HG02678 (cell line): ENCODE measurements at regions not wholly inside any gene's neighbourhood (a gene's known extent, or its start where the extent isn't known, plus 50 kb on each side); places are given as distances from the start of the nearest gene placed in this dataset.
"Not testable (repeated sequence)": the region's sequence is repeated elsewhere in the genome, so short reads cannot be mapped to it uniquely, and the experiment has no call there.

Source experiments
- ATAC-seq: cut with Tn5 transposase; IDR thresholded peaks from one replicate; pipeline ENCODE4 v1.9.1; 2021; ENCODE audit warnings: mild to moderate bottlenecking, moderate library complexity; ENCODE audit not compliant: unreplicated experiment

GRCh38 chr13:69283301-69283700 lies 824.3 kb upstream of the ATXN8OS start:
- ATAC-seq = no peak

DNA sequence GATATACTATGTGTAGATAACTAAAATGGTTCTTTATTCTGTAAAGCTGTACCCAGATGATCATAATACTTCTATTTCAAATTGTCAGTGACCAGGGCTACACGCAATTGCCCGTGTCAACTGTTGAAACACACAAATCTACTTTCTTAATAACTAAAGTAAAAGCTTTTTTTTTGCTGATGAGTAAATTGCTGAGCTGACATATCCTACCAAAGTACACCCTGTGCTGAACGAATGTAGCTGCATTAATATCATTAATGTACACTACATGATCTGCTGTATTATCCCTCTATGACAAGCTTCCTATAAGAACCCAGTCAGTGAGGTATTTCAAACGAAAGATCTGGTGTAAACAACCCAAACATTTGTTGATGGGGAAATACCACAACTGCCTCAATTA lies 827.2 kb upstream of the ATXN8OS start:
- no peak for ATAC-seq

DNA sequence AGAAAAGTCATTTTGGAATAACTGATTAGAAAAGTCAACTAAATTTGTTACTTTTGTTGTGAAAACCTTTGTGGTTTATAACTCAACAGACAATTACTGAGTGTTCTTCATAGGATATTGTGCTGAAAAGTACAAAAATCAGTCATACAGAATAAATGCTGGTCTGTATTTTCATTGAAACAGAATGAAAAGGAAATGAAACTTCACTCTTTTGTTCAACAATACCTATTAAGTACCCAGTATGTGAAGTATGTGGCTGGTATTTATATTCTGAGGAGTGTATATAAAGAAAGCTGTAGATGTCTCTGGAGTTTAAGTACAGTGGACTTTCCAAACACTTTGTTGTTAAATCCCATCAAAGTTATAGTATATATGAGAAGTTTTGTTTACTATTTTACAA lies 828.4 kb upstream of the ATXN8OS start:
- no peak for ATAC-seq

DNA sequence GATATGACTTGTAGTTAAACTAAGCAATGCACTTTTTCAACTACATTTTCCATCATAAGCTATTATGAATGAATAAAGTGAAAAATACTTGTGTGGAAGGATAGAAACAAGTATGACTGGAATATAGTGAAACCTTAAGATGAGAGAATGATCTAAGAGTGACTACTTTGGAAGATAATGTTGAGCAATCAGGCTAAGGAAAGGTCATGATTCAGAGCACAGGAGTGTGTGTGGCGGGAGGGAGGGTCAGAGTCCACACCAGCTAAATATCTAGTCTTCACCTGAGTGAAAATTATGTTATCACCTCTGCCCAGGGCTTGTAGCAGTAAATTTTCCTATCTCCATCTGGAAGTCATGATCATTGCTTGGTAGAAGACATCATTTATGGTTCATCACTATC lies 833.4 kb upstream of the ATXN8OS start:
- no peak for ATAC-seq

GRCh38 chr13:69264362-69265334 lies 843.0 kb upstream of the ATXN8OS start:
- ATAC-seq = no peak

- ATAC-seq = no peak
These were observed 864.3 kb upstream of the ATXN8OS start for GRCh38 chr13:69243366-69243765.

- ATAC-seq = no peak
These were observed 873.5 kb upstream of the ATXN8OS start for GRCh38 chr13:69234171-69234570.

GRCh38 chr13:69226427-69226826 lies 881.2 kb upstream of the ATXN8OS start:
- no peak for ATAC-seq

DNA sequence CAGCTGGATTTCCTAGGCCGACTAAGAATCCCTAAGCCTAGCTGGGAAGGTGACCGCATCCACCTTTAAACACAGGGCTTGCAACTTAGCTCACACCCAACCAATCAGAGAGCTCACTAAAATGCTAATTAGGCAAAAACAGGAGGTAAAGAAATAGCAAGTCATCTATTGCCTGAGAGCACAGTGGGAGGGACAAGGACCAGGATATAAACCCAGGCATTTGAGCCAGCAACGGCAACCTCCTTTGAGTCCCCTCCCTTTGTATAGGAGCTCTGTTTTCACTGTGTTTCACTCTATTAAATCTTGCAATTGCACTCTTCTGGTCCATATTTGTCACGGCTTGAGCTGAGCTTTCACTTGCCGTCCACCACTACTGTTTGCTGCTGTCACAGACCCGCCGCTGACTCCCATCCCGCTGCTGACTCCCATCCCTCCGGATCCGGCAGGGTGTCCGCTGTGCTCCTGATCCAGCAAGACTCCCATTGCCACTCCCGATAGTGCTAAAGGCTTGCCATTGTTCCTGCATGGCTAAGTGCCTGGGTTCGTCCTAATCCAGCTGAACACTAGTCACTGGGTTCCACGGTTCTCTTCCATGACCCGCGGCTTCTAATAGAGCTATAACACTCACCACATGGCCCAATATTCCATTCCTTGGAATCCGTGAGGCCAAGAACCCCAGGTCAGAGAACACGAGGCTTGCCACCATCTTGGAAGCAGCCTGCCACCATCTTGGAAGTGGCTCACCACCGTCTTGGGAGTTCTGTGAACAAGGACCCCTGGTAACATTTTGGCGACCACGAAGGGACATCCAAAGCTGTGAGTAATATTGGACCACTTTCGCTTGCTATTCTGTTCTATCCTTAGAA lies 885.8 kb upstream of the ATXN8OS start:
- not testable (repeated sequence) for ATAC-seq

- no peak for ATAC-seq
These were observed 894.2 kb upstream of the ATXN8OS start for GRCh38 chr13:69213396-69213795.

- no peak for ATAC-seq
These were observed 903.0 kb upstream of the ATXN8OS start for GRCh38 chr13:69204620-69205019.

DNA sequence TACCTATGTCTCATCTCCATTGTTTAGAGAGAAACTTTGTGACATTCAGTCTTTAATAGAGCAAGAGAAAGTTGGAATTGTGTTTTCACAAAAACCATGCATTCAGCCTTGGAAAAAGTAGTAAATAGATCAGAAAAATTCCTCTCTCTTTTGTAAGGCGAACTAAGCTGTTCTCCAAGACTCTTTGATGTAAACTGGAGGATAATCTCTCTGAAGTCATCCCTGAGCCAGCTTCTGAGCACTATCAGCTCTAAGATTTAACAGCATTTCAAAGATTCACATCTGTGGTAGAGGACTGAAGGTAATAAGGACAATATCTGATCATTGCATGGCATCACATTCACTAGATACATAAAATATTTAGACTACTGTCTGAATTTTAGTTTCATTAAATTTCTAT lies 904.6 kb upstream of the ATXN8OS start:
- no peak for ATAC-seq

DNA sequence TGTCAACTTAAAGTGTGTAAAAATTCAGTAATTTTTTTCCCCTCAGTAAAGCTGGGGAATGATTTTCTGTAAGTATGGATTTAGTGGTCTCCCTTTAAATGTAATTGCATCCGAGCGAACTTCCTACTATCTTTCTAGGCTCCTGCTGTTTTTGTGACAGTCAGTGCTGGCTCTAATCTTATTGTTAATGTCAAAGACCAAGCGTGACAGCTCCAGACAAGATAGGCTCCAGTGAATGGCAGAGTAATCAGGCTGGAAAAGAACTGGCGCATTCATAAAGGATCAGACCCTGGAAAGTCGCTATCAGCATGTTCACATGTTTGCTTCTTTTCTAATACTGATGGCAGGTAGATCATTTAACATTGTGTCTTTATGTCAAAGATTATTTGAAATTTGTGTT lies 908.0 kb upstream of the ATXN8OS start:
- no peak for ATAC-seq

- ATAC-seq = no peak
These were observed 908.9 kb upstream of the ATXN8OS start for GRCh38 chr13:69198706-69199105.

DNA sequence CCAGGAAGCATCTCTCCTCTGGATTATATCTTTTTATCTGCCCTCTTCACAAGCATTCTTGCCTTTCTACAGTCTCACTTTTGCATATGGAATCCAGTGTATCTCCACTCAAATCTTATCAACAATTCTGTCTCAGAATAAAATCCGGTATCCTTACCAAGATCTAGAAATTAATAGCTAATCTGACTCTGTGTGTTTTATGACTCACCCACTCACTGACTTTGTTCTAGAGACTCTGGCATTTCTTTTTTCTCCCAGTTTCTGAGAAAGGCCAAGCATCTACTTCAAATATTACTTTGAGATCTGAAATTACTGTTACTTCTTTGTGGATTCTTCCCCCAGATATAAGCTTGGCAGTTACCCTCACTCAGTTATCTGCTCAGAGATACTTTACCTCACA lies 913.5 kb upstream of the ATXN8OS start:
- no peak for ATAC-seq

DNA sequence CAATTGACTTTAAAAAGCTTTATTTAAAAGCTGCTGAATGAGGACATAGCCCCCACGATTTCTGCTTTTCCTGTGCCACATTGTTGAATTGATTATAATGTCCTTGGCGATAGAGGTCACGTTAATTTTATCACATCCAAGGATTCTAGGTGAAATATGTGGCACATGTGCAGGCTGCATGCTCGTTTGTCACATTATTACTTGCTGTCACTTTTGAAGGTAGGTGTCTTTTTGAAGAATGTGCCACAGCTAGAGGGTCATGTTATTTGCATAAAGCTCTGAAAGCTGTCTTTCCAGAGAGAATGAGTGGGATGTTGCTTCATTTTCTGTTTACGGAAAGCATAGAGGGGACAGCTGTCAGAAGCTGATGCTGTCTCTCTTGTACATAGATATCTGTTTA lies 927.6 kb upstream of the ATXN8OS start:
- no peak for ATAC-seq

DNA sequence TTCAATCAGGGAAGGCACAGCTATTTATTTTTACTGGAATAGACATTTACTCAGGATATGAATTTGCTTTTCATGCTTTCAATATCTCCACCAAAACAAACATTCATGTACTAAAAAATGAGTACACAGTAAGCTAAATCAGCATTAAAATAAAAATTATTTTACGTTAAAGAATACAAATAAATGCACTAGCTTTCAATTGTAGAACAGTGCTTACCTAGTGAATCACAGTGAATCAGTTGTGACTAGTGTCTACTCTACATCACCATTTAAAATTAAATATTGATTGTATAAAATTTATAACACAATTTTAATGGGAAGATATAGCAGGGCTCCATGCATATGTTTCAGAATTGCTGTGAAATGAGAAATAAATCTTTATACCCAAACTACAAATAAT lies 929.6 kb upstream of the ATXN8OS start:
- no peak for ATAC-seq

DNA sequence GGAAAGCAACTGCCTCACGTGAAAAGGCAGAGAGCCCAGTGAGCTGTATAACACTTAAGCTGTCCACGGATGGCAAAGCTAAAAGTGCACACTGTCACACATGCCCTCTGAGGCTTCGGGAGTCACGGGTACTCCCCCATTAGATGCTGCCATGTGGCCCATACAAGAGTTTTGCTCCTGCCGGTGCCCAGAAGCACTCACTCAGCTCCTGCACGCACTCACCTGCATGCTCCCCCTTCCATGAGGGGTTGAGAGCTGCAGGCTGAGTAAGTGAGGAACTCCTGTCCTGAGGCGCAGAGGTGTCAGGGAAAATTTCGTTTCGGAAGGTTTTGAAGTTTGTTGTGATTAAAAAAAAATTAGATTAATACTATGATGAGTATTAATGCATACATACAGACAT lies 939.2 kb upstream of the ATXN8OS start:
- ATAC-seq = no peak

GRCh38 chr13:69155136-69155535 lies 952.5 kb upstream of the ATXN8OS start:
- no peak for ATAC-seq

- no peak for ATAC-seq
These were observed 965.5 kb upstream of the ATXN8OS start for GRCh38 chr13:69142101-69142500.

- no peak for ATAC-seq
These were observed 982.6 kb upstream of the ATXN8OS start for GRCh38 chr13:69124996-69125395.
